A172 (cell line): ENCODE measurements at regions not wholly inside any gene's neighbourhood (a gene's known extent, or its start where the extent isn't known, plus 50 kb on each side); places are given as distances from the start of the nearest gene placed in this dataset.

Source experiments
- DNase-seq: peaks from one replicate; pipeline ENCODE4 v3.0.0-alpha.2; 2015; ENCODE audit warnings: low spot score

DNA sequence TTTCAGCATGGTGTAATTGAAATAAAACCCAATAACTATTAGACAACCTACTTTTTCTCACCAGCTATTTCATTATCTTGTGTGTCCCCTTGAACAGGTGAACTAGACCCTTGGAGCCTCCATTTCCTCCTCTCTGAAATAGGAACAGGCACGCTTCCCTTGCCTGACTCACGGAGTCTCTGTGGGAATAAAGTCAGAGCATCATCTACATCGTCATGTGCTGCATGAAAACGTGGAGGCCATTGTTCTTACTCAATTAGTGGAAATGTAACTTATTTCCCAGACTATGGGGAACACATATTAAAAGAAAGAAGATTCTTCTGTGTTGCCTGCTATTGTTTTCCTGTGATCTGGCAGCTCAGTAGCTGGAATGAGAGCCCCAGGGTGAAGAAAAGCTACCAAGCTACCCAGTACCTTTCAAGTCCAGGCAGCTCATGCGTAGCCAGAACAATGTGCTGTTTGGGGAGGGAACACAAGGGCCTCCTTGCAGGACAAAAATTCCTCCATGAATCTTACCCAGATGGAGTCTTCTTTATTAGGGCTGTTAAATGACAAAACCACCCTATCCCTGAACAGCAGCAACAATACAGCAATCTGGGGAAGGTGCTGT, 59.8 kb downstream of the SOX11 start:
- DNase-seq = no peak

DNA sequence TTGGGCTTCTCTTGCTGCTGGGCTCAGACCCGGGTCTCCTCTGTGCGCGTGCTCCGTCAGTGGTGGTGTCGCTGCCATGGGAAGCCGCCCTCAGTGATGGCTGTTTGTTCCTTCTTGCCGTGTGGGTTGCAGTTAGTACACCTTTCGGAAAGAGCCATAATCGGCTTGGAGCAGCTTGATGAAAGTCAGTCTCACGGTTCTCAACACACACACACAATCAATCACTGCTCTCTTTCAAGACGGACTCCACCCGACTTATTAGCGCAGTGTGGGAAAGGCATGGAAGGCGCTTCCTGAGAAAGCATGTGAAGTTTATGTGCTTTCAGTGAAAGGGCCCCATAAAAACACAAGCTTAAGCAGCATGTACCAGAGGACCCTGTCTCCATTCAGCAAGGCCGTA, 64.1 kb downstream of the SOX11 start:
- DNase-seq = no peak

DNA sequence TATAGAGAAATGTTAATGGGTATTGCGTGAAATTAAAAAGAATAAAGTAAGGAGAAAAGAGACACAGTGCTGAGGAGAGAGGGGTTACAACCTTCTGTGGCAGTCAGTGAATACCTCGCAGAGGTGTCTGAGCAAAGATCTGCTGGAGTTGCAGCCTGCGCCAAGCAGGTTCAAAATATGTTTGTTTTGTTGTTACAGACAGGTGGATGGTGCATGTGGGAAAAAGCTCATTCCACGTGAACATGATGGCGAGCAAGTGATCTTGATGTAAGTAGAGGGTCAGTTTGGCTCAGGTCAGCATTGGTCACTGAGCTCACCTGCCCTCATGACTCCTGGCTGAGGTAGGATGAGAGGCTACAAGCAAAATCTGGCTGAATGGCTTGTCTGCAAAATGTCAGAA, 66.2 kb downstream of the SOX11 start:
- no peak for DNase-seq

DNA sequence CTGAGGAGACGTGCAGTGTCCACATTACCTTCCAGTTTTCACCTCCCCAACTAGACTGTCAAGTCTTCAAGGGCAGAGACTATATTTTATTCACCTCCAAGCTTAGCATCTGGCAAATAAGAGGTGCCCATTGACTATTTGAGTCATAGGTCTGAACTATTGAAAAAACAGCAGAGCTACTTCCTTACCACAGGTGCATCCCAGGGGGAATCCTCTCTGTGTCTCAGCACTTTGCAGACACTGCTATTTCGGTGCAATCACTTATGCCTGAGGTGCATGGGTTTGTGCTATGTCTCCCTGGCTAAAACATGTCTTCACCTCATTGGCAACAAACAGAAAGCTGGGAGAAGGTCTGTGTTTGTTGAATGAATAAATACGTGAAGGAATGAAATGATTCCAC, 67.8 kb downstream of the SOX11 start:
- no peak for DNase-seq

DNA sequence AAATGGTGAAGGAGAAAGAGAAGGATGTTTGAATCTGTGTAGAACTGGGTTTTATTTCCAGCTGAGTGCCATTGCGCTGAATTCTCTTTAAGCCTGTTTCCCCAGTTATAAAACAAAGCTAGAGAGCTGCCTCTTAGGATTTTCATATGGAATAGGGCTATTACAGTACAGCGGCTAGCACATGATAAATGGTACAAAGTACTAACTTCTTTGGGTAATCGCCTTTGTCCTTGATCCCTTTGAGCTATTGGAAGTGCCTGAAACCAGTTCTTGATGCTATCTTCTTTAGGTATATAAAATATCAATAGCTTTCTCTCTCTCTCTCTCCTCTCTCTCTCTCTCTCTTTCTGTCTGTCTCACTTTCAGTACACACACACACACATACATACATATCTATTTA, 71.3 kb downstream of the SOX11 start:
- DNase-seq = no peak

DNA sequence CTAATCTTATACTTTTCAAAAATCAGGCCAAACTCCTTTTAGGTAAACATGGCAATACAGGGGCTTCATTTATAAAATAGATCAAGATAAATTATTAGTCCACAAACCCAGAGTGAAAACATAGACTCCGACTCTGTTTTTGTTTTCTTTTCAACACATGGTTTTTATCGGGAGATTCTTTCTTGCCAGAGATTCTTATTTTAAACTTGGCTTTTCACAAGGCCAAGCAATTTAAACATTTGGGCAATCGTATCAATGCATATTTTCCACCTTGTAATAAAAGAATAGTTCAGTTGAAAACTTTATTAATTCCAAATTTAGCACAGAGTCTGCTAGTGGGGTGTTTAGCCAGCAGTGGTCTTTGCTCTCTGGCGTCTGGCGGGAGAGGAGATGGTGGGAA, 71.9 kb downstream of the SOX11 start:
- no peak for DNase-seq

DNA sequence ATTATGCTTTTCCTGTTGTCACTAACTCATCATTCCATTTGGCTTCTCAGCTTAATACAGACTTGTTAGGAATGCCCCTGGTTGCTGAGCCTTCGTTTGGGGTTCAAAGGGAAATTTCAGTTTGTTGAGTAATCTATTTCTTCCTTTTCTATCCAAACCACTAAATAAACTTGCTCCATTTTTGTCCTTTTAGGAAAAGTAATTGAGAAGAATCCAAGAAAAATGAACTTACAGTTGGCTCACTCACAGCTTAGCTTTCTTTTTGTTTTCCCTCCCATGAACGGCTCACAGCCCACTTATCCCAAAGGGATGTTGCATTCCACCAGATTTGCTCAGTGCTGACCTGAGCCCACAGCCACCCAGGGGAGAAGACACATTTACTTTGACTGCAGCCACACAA, 73.9 kb downstream of the SOX11 start:
- peak; percentile 5 for DNase-seq

DNA sequence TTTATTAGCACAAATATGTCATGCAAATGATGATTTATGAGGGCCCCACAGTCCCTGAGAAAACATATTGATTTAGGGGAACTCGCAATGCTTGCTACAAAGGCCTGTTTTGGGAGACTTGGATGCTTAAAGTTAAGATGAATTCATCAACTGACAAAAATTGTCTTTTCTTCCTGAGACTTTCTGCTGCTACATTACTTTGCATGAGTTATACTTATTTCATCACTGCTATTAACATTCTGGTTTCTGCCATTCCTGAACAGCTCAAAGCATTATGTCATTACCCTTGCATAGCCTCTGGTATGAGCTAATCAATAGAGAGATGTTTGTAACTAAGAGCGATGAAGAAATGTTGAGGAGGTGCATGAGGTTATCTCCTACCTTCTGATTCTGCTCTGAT, 74.4 kb downstream of the SOX11 start:
- DNase-seq = no peak

DNA sequence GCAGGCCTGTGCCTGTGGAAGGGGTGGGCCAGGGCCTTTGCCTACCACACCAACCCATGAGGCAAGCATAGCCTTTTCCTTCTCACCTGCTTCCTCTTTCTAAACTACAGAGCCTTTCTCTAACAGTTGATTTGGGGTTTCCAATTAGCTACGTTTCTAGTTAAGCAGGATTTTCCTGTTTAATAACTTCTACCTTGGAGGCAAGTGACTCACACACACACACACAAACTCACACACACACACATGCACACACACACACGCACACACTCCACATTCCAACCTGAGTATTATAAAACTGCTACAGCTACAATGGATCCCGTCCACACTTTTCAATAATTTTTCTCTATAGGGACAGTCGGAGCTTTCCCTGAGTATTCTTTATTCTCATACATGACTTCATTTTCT, 84.9 kb downstream of the SOX11 start:
- DNase-seq = no peak

DNA sequence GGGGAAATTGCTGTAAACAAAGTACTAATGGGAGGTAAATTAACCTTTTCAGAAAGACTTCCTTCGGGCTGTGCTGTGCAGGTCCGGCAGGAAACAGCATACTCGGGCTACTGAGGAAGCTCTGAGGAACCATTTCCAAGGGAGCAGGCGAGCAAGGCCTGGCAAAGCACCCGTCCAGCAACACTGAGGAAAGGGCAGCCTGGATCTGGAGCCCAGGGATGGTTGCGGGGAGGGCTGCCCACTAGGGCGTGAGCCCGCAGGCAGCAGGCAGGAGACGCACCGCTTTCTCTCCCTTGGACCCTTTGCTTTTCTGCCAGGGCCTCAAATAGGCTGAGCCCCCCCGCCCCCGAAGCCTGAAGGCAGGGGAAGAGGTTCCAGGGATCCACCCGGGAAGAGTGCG, 89.5 kb downstream of the SOX11 start:
- no peak for DNase-seq

DNA sequence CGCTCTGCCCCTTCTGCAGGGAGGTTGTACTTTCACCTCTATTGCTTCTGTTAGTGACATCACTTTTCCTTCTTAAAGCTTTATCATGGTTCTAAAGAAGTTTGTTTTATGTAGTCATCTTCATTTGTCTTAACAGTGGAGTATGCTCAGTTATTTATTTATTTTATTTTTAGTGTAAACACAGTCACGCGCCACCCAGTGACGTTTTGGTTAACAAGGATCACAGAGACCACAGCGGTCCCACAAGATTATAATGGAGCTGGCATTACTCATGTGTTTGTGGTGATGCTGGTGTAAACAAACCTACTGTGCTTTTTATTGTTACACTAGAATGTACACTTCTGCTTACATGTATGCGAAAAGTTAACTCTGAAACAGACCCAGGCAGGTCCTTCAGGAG, 89.9 kb downstream of the SOX11 start:
- no peak for DNase-seq

DNA sequence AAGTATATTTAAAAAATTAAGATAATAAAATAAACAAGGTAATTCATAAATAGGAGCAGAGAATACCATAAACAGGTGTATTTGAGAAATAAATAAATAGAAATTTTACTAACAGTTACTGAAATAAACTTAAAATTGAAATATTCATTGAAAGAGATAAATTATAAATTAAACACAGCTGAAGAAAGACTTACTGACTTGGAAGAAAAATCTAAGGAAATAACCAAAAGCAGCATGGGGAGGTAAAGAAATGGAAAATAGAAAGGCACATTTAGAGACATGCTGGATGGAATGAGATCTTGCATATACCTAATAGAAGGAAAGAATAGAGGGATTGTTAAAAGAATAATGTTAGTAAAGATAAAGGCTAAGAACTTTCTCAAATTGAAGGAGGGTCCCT, 96.3 kb downstream of the SOX11 start:
- DNase-seq = no peak

DNA sequence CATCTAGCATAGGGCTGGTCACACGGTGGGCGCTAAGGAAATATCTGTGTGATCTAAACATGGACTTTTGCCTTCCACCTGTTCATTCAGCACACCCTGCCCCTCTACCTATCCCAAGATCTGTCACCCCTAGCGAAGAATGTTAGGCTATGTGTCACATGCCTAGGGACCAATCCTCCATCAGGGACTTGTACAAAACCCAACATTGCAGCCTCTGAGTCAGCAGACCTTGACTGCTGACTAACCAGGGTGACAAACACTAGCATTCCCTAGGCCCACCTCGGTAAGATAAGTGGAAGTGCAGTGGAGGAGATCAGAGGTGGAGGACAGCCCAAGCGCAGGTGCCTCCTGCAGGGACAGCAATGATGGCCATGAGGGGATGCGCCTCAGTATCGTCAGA, 99.2 kb downstream of the SOX11 start:
- DNase-seq = peak; percentile 30

DNA sequence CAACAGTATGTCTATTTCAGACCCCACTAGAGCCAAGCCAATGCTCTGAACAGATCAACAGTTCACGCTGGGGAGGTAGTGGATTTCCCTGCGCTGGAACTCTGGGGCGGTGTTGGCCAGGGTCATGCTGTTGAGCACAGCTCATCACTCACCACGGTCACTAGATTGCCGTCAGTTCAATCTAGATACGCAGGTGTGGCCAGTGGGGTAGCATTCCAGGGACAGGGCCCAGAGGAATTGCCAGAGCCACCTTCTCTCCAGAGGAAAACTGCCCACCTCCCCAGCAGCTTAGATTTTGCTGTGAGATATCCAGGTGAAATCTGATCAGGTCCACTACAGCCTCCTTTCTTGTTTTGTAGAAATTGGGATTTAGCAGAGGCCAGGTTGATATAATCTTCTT, 101.8 kb downstream of the SOX11 start:
- no peak for DNase-seq

DNA sequence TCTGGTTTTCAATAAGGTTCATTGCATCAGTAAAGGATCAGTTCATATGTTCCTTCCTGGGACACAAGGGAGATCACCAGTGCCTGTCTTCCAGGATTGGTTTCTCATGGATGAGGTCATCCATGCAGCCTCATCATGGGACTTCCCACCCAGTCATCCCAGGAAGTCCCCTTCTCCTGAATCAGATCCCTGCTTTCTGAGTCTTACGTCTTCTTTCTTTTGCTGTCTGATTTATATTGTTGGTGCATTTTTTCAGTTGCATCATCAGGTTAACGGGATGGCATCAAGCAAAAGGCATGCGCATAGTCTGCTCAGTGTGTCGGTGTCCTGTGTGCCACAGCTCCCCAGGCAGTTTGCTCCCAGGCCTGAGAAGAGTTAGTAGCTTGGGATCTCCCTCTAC, 105.9 kb downstream of the SOX11 start:
- DNase-seq = peak; percentile 92

DNA sequence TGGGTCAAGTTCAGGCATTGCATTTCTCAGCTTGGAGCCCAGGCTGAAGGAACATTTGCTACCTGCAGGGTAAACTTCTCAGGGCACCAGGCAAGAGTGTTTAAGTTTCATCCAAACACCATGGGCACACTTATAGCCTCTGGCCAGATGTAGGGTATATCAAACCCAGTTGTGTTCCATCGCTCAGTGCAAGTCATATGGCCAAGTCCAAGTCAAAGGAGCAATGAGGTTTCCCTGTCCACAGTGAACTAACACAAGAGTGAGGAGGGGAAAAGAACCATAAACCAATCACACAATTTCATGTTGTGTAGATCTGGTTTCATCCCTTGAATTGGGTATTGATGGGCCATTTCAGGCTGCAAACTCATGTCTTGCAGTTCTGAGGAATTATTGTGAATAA, 107.2 kb downstream of the SOX11 start:
- DNase-seq = no peak

DNA sequence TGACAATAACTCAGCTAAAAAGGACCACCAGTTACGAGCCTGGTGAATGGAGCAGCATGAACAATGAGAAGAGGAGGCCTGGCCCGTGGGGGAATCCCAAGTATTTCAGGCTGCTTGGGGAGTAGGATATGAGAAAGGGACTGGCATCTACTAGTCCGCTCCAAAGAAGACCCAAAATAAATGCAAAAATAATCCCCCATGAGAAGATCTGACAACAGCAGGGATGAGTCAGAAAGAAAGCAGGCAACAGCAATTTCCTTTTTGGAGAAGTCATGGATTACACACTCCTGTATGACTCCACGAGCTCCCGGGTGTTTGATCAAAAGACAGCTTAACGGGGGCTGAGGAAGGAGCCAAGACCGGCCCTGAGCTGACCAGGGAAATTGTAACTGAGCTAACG, 111.4 kb downstream of the SOX11 start:
- DNase-seq = peak; percentile 75

DNA sequence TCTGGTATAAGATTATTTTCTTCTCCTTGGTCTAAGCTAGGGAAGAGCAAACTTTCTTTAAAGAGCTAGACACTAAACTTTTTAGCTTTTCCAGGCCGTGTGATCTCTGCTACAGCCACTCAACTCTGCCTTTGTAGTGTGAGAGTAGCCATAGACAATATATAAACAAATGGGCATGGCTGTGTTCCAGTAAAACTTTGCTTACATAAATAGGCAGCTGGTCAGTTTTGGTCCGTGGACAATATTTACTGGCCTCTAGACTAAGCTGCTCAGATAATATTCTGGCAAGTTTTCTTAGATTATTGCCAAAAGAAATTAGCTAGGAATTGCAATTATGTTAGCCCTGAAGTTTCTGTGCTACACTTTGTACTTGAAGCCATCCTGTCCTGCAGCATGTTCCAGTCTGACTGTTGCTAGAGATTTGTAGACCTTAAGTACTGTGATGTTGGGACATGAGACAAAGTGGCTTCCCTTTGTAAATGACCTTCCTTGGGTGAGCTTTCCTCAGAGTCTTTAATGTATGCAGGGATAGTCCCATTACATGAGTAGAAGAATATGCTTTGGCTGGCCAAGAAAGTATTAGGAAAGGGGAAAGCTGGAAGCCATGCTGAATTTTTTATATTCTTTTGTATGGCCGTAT, 126.9 kb downstream of the SOX11 start:
- no peak for DNase-seq

DNA sequence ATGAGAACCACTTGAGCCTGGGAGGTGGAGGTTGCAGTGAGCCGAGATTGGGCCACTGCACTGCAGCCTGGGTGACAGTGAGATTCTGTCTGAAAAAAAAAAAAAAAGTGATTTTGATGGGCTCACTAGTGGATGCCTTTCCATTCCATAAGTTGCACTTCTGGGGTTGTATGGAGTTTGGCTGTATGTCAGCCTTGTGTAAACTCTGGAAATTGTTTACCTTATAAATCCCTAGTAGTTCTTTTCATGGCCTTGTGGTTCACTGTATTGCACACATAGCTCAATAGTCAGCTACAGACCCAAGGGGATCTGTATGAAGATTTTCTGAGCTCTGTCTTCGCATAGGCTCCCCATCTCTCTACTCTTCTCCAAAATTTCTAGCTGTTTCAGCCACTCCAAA, 131.9 kb downstream of the SOX11 start:
- no peak for DNase-seq

DNA sequence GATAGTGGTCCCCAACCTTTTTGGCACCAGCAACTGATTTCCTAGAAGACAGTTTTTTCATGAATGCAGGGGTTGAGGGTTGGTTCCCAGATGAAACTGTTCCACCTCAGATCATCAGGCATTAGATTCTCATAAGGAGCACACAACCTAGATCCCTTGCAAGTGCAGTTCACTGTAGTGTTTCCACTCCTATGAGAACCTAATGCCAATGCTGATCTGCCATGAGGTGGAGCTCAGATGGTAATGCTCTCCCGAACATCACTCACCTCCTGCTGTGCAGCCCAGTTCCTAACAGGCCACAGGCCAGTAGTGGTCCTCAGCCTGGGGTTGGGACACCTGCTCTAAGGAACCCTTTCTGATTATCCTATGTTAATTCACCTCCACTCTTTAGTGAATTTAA, 133.5 kb downstream of the SOX11 start:
- DNase-seq = no peak

DNA sequence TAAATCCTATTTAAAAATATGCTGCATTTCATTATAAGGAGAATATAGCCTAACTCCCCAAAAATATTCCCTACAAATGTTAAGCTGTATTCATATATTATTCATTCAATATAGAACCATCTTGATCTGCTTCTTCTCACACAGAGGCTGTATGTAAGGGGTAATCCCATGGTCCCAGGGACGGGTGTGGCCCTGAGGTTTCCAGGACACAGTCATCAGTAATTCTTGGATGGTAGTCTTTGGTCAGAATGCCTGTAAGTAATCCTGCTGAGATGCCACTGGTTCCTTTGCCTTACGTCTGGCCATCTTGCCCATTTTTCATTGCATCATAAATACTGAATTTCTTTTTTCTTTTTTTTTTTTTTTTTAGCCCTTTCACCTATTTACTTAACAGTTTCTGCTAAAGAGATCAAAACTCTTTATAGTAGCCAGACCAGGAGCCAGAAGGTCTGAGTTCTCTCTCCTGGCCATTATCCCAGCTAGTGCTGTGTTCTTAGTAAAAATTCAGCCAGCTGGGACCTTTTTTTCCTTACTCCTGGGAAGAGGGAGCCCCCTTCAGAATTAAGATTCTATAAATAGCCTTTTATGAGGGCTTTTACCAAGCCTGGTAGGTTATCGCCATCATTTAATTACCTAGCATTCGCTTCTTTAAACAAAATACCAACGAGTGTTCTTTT, 134.9 kb downstream of the SOX11 start:
- DNase-seq = no peak

DNA sequence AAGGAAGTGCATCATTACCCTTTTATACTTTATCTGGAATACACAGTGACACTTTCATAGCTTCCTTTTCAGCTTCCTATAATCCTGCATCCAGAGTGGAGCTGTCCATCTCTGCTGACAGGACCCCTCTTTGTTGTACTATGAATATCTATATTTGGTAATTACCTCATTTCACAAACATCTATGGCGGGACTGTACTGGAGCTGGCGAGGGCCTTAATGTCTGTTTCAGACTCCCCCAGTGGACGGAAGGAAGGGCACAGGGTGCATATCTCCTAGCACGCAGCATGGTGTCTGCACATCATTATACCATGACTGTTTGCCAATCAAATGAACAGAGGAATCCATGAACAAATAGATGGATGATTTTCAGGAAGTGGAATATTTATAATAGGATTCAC, 142.3 kb downstream of the SOX11 start:
- DNase-seq = no peak

DNA sequence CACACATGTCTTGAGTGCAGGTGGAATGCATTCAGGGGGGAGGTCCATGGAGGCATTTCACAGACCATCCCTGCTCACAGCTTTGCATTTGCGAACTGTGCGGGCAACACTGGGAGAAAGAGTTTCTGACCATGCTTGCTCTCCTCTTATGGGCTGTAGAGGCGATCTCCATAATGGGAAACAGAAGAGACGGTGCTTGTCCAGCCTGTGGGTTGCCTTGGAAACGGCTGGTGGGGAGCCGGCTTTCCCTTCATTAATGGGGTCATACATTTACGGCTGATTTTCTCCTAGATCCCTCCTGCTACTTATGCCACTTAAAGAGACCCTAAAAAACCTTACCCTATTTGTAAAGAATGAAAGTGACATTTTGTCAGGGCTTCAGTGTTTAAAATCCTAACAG, 147.4 kb downstream of the SOX11 start:
- DNase-seq = no peak

DNA sequence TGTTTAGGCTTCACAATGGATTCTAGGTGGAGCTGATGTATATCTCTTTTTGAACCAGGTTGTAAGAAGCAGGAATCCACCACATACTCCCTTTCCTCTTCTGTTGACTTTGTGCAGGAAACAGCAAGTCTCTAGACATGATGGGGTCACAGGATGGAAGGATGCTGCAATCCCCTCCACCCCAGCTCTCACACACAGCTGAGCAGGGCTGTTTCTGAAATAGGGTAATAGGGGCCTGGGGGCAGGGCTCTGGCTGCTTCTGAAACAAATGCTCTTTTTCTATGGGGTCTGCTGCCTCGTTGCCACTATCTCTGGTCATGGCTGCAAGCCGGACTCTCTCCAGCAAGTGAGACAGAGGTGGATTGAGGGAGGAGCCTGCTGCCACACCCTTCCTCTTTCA, 148.9 kb downstream of the SOX11 start:
- no peak for DNase-seq
